Kidney (tissue), 13 donors: ENCODE measurements at regions not wholly inside any gene's neighbourhood (a gene's known extent, or its start where the extent isn't known, plus 50 kb on each side); places are given as distances from the start of the nearest gene placed in this dataset.

Experiments
- DNase-seq, 5 donors: peaks; one replicate each; pipeline ENCODE4 v3.0.0-alpha.2; 2013 to 2020
- FAIRE-seq: peaks from 2 replicates; lab custom pipeline; 2012; peaks lifted over from hg19 to GRCh38; lab: Jason Lieb, UNC
- H3K27ac ChIP-seq, 2 donors: one replicate each; pipeline ENCODE4 v1.7.0; 2013; ENCODE audit warnings: low read depth in 2 of 2, low read length in 2 of 2, inconsistent platforms in 1 of 2
- H3K27me3 ChIP-seq: one replicate; pipeline ENCODE4 v1.7.1; 2013; ENCODE audit warnings: low read length, inconsistent platforms; ENCODE audit not compliant: control insufficient read depth, insufficient read depth
- H3K36me3 ChIP-seq, 3 donors: one replicate each; pipeline versions ENCODE4 v1.7.0 to v1.7.1; 2013; ENCODE audit warnings: low read length in 3 of 3, control low read depth in 1 of 3, inconsistent platforms in 1 of 3; ENCODE audit not compliant: insufficient read depth in 3 of 3, control insufficient read depth in 2 of 3
- H3K4me1 ChIP-seq, 3 donors: one replicate each; pipeline versions ENCODE4 v1.7.0 to v1.7.1; 2013; ENCODE audit warnings: low read length in 3 of 3, inconsistent platforms in 1 of 3, low read depth in 1 of 3; ENCODE audit not compliant: control insufficient read depth in 2 of 3, insufficient read depth in 2 of 3
- H3K4me3 ChIP-seq, 3 donors: one replicate each; pipeline versions ENCODE4 v1.7.0 to v1.8.1; 2013; ENCODE audit warnings: low read length in 3 of 3, control low read depth in 1 of 3, inconsistent platforms in 1 of 3
- H3K9ac ChIP-seq, 3 donors: one replicate each; pipeline versions ENCODE4 v1.7.0 to v1.7.1; 2013; ENCODE audit warnings: low read length in 3 of 3, control low read depth in 1 of 3, inconsistent platforms in 1 of 3
- H3K9me3 ChIP-seq, 3 donors: one replicate each; pipeline versions ENCODE4 v1.7.0 to v1.7.1; 2013; ENCODE audit warnings: low read length in 3 of 3, control low read depth in 1 of 3, inconsistent platforms in 1 of 3; ENCODE audit not compliant: control insufficient read depth in 2 of 3, insufficient read depth in 1 of 3
- CTCF ChIP-seq: IDR thresholded peaks from 3 replicates; pipeline ENCODE4 v1.5.1; 2012; ENCODE audit warnings: mild to moderate bottlenecking, moderate library complexity, borderline replicate concordance; ENCODE audit not compliant: insufficient read depth; ENCODE audit errors: extremely low read depth
- intact Hi-C: fragments of 100-400 bp; cut with DNase I; formaldehyde crosslinking; loops from one replicate; pipeline ENCODE4 v1.11.1; 2022
- donor health status: control.
- donor health status: control.
- donor health status: control.
- donor health status: control.
- donor health status: control.
- donor health status: DM: yes; HTN: yes; CAD: no.
- donor health status: Normal renal cell carcinoma (clear cell type).

- intact Hi-C loops: no loop called here
- no peak overlapping the region for H3K27ac ChIP-seq
- no peaks in the 10 kb centered on the region for H3K9me3 ChIP-seq
- DNase-seq (peak in 1 of 5 donors; percentile 57), FAIRE-seq (no peak)
- no peaks in the 10 kb centered on the region for H3K36me3 ChIP-seq
- no peaks in the 10 kb centered on the region for H3K4me1 ChIP-seq
- H3K9ac ChIP-seq: no peak overlapping the region
- TF ChIP-seq CTCF: no peak
- no peaks in the 10 kb centered on the region for H3K27me3 ChIP-seq
- no peak overlapping the region for H3K4me3 ChIP-seq
Observed at GRCh38 chr11:64455456-64456261, 96.7 kb downstream of the RPS6KA4 start.

GRCh38 chr11:64456509-64457320 is 97.8 kb downstream of the RPS6KA4 start:
- H3K4me1 ChIP-seq: no peaks in the 10 kb centered on the region
- FAIRE-seq (no peak), DNase-seq (peak in 1 of 5 donors; percentile 53)
- intact Hi-C loops: no loop called here
- no peak overlapping the region for H3K4me3 ChIP-seq
- no peak overlapping the region for H3K27ac ChIP-seq
- no peak overlapping the region for H3K9ac ChIP-seq
- H3K27me3 ChIP-seq: no peaks in the 10 kb centered on the region
- H3K9me3 ChIP-seq: no peaks in the 10 kb centered on the region
- TF ChIP-seq CTCF: no peak
- H3K36me3 ChIP-seq: no peaks in the 10 kb centered on the region

GRCh38 chr11:64457416-64458010 is 98.2 kb upstream of the SLC22A11 start:
- FAIRE-seq: no peak

More at GRCh38 chr11:64457416-64458010, 98.2 kb upstream of the SLC22A11 start:
- no peak overlapping the region for H3K9ac ChIP-seq
- H3K4me1 ChIP-seq: no peaks in the 10 kb centered on the region
- H3K9me3 ChIP-seq: no peaks in the 10 kb centered on the region
- no peak overlapping the region for H3K27ac ChIP-seq
- peak in 1 of 5 donors; percentile 43 for DNase-seq
- no peak overlapping the region for H3K4me3 ChIP-seq
- no peaks in the 10 kb centered on the region for H3K36me3 ChIP-seq
- no peak for TF ChIP-seq CTCF
- intact Hi-C loops: no loop called here
- H3K27me3 ChIP-seq: no peaks in the 10 kb centered on the region
